ENCODE measurements at regions not wholly inside any gene's neighbourhood (a gene's known extent, or its start where the extent isn't known, plus 50 kb on each side); places are given as distances from the start of the nearest gene placed in this dataset.

GRCh38 chr6:90932351-90932750 is 345.5 kb upstream of the MAP3K7 start:
- TF ChIP-seq MAX (IDR thresholded peaks at IDR 0.05; ENCODE audit: low read depth, low read length) (no peak), POLR2A (IDR thresholded peaks at IDR 0.05; ENCODE audit: extremely low read depth, insufficient read length) (no peak), MYC (IDR thresholded peaks at IDR 0.05; ENCODE audit: low read depth, low read length) (no peak)
- TF ChIP-seq, protein P1, sequence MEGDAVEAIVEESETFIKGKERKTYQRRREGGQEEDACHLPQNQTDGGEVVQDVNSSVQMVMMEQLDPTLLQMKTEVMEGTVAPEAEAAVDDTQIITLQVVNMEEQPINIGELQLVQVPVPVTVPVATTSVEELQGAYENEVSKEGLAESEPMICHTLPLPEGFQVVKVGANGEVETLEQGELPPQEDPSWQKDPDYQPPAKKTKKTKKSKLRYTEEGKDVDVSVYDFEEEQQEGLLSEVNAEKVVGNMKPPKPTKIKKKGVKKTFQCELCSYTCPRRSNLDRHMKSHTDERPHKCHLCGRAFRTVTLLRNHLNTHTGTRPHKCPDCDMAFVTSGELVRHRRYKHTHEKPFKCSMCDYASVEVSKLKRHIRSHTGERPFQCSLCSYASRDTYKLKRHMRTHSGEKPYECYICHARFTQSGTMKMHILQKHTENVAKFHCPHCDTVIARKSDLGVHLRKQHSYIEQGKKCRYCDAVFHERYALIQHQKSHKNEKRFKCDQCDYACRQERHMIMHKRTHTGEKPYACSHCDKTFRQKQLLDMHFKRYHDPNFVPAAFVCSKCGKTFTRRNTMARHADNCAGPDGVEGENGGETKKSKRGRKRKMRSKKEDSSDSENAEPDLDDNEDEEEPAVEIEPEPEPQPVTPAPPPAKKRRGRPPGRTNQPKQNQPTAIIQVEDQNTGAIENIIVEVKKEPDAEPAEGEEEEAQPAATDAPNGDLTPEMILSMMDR (IDR thresholded peaks at IDR 0.05; ENCODE audit: low read depth, low read length): no peak
